NCI-H2081 (cell line): ENCODE measurements at regions not wholly inside any gene's neighbourhood (a gene's known extent, or its start where the extent isn't known, plus 50 kb on each side); places are given as distances from the start of the nearest gene placed in this dataset.
A peak's percentile ranks its signal among the peaks of the same experiment; 100 is the strongest.
"Not testable (repeated sequence)": the region's sequence is repeated elsewhere in the genome, so short reads cannot be mapped to it uniquely, and the experiment has no call there.

Experiments
- DNase-seq, 2 experiments: peaks; one replicate each; lab custom pipeline; 2025; lab: John Stamatoyannopoulos, UW

DNA sequence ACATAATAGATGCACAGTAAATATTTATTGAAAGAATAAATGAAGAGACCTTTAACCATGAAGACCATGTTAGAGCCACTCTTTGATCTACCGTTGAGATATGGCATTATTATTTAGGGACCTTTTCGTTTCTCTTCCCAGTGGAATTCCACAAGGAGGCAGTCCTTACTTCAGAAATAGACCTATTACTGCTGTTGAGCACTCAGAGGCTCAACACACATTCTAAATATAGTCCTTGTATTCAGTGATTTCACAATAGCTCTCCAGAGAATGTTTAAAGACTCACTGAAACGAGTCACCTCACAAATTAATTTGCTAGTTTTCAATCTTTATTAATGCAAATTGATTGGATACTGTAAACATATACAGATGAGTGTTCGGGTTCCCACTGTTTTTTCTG, 603.8 kb downstream of the CDH8 start:
- no peak for DNase-seq

- no peak for DNase-seq
Measured at GRCh38 chr16:61421111-61421510, 615.1 kb downstream of the CDH8 start.

DNA sequence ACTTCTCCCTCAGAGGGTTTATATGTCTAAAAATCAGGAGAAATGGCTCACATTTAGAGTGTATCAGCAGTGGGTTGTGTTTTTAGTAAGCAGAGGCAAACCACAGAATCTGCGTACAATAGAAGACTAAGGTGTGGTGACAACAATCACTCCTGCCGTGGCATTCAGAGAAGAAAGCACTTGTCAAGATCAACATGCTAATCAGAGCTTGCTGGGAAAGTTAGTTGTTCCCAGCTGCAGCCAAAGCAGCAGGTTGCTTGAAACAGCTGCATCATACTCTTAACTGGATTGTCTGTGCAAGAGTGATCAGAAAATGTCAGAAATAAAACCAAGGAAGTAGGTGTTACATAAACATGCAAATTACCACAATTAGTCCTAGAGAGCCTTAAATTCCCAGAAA, 616.4 kb downstream of the CDH8 start:
- DNase-seq = no peak

DNA sequence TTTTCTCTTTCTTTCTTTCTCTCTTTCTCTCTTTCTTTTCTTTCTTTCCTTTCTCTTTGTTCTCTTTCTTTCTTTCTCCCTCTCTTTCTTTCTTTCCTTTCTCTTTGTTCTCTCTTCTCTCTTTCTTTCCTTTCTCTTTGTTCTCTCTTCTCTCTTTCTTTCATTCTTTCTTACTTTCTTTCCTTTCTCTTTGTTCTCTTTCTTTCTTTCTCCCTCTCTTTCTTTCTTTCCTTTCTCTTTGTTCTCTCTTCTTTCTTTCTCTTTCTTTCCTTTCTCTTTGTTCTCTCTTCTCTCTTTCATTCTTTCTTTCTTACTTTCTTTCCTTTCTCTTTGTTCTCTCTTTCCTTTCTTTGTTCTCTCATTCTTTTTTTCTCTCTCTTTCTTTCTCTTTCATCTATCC, 617.4 kb downstream of the CDH8 start:
- DNase-seq = not testable (repeated sequence)

DNA sequence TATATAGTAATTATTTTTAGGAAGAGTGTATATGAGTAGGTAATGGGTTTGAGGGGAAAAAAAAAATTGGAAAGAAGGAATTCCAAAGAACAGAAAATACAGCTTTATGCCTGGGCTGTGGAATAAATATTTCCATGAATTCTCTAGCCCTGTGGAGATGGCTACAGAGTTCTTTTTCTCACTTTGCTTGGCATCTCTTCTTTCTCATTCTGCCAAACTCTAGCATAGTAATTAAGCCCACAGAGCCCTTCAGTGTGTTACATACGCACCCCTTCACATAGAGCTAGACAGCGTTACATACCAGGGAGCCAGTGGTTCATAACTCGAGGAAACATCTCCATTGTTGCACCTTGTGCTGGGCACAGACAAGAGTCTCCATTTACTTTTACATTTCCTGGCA, 621.1 kb downstream of the CDH8 start:
- DNase-seq = no peak

DNA sequence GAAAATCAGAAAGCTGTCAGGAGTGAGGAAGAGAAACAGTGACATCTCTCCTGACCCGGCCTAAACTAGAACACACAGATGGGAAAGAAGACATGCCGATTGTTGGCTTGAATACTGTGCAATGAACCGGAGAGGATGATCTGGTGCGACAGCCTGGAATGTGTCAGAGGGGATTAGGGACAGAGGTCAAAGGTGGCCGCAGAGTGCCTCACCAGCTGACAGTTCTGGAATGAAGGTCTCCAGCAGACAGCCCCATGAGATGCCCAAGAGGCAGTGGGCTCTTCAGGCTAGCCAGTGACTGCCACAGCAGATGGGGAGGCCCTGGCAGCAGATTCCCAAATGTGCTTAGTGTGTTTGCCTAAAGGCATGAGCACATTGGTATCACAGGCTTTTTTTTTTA, 623.2 kb downstream of the CDH8 start:
- DNase-seq = no peak

GRCh38 chr16:61412562-61412961, 623.7 kb downstream of the CDH8 start:
- DNase-seq = no peak

DNA sequence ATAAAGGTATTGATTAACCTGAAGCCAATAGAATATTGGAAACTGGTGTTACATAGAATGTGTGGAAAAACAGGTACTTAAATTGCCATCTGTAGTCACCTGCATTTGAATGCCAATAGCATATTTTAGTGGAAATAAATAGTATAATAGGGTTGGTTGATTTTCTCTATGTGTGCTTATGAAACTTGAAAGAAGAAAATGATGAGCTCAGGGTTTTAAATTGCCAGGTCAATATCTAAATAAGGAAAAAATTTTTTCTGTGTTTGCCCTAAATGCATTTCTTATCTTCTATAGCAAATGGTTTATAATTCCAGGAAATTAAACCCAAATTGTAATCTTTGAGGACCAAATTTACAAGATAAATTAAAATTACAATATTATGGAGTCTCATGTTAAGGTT, 626.6 kb downstream of the CDH8 start:
- DNase-seq = no peak

DNA sequence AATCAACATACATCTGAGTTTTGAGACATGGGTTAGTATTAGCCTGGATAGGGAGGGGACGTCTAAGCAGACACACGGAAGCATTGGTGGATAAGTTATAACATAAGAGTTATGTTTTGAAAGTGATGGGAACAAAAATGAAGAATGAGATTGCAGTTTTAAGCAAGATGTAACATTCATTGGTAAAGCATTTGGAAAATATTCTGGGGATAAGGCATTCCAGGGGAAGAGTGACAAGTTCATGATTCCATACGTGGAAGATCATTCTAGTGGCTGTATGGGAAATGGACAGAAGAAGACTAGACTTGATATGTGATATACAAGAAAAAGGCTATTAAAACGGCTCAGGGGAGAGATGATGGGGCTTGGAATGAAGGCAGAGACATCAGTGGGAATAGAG, 632.9 kb downstream of the CDH8 start:
- DNase-seq = no peak

DNA sequence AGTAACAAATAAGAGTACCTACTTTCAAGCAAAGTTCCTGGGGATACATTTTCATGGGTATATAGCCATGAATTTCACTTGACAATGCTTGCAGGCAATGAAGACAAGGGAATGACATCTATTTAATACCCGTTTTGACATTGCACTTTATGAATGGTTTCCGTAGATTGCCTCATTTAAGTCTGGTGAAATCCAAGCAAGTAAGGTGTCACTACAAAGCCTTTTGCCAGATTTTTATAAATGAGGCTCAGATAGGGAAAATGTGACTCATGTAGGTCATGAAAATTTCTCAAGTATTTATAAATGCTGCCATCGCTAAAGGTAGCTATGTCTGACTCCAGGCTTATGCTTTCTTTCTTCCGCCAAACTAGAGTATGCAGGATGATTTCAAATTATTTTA, 644.3 kb downstream of the CDH8 start:
- no peak for DNase-seq

DNA sequence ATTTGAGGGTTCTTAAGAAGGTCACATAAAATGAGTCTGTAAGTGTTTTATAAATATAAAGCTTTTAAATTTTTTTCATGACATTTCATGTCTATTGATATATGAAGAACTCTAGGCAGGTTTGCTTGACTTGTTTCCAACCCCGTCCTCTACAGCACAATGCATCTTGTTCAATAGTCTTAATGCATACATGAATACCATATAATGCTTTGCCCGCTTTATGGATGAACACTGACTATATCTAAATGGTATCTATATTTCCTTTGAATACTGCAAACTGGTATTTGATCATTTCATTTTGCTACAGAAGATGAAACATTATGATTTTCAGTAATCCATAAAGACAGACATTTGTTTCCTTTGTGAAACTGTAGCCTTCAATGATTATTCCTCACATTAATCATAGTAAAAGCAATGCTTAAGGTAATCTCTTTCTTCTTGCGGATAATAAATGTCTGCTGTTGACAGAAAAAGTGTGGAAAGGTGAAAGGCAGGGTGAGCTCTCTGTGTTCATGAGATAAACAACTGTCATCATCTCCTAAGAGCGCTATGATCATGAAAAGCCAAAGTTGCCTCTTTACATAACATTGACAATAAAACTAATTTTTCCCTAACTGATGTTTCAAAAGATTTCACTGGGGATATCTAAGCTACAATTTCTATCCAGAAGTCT, 645.1 kb downstream of the CDH8 start:
- no peak for DNase-seq

GRCh38 chr16:61385392-61386071, 650.7 kb downstream of the CDH8 start:
- no peak for DNase-seq

- no peak for DNase-seq
Measured at GRCh38 chr16:61382435-61382834, 653.8 kb downstream of the CDH8 start.

- no peak for DNase-seq
Measured at GRCh38 chr16:61379311-61379710, 656.9 kb downstream of the CDH8 start.

GRCh38 chr16:61374071-61374470, 662.2 kb downstream of the CDH8 start:
- DNase-seq = no peak

DNA sequence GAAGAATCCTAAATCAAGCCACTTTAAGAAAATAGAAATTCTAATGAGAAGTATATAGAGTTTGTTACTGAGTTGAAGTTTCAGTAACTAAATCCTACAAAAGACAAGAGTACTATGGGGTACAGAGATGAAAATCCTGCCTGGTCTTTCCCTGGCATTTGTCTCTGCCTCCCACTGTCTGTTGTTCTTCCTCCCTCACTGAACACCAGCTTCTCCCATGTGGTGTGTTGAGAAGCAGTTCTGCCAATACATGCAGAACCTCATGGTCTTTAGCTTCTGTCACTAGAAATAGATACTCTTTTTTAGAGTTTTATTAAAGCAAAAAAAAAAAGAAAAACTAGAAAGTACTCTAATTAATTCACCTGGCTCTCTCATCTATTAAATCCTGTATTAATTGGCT, 664.4 kb downstream of the CDH8 start:
- no peak for DNase-seq

DNA sequence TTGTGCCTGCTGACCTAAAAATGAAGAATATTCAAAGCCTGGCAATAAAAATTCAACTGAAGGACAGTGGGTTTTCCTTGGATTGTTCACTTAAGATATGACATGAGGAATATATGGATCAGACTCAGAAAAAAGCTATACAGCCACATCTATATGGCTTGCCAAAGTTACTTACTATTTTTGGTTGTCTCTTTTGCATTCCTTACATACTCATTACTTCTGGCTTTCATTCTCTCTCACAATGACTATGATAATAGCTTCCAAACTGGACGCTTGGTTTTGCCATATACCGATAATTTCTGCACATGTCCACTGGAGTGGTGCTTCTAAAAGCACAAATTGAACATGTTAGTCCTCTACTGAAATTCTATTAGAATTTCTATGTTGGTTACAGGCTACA, 664.9 kb downstream of the CDH8 start:
- no peak for DNase-seq

DNA sequence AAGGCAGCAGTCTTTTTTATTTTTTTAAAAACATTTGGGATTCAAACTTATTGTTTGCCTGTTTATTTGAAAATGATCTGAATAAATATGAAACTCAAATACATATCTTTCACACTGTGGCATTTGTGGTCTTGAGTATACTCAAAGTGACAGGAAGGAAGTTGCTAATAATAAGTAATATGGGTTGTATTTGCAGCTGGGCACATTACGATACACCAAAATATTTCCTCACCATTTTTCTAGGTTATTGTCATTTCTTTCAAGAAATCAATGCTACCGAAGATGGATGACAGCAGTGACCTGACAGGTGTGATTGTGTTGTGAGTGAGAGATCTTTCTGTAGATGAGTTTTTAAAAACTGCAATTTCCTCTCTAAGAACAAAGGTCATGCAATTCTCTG, 665.7 kb downstream of the CDH8 start:
- DNase-seq = no peak

DNA sequence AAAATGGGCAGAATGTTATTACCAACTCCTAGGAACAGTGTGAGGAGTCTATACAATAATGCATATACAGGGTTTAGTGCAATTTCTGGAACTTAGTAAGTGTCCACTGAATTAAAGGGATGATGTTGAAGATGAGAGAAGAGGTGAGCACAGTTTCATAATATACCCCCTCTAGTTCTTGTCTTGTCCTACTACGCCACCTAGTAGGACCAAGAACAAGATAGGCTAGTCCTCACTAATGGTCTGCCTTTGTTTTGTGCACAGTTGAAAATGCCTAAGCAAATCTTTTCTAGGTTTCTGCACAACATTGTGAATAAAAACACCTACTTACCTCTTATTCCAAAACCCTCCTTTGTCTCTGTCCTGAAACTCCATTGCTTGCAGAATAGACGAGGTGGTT, 670.2 kb downstream of the CDH8 start:
- no peak for DNase-seq

- no peak for DNase-seq
Measured at GRCh38 chr16:61364990-61365389, 671.2 kb downstream of the CDH8 start.

DNA sequence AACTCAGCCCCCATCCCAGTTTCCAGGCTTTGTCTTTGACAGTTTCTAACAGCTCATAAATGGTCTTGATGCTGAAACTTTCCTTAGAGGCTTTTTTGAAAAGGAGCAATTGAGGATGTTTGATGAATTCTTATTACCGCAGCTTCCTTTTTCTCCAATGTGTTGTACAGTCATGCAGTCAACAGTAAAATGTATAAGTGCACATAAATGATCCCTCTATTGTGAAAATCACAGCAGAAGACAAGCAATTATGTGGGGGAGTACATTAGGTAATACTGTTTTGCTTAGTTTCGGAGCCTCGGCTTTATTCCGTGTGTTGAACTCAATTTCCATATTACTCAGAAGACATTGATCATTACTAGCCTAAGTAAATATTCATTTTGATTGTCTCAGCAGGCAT, 673.7 kb downstream of the CDH8 start:
- peak; percentile 10 to 53 for DNase-seq

GRCh38 chr16:61344791-61345190, 691.4 kb downstream of the CDH8 start:
- DNase-seq = no peak

DNA sequence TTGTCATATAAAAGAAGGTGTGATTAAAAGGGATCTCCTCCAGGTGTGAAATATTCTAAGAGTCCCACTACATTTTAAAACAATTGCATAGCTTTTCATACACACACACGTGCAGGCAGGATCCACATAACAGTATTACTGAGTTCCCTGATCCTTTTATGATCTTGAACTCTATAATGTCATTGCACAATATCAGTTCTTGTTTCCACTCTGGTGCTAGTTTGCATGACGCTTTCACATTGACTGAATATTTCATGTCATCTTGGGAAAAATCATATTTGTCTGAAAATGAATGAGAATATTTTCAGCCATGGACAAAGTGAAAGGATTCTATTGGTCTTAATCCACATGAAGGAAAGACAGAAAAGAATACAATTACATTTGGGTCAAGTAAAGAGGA, 703.8 kb downstream of the CDH8 start:
- no peak for DNase-seq

GRCh38 chr16:61324044-61324443, 712.2 kb downstream of the CDH8 start:
- DNase-seq = peak; percentile 53 to 88
